HepG2 (cell line): ENCODE measurements at regions not wholly inside any gene's neighbourhood (a gene's known extent, or its start where the extent isn't known, plus 50 kb on each side); places are given as distances from the start of the nearest gene placed in this dataset.

Source experiments
- ATAC-seq: fragments of 200-7000 bp; cut with Tn5 transposase; 3 replicates; pipeline ENCODE4 v1.9.1; 2020; ENCODE audit warnings: mild to moderate bottlenecking, moderate library complexity
- BruUV-seq: library from RNA; stranded (reverse); fragments of 400-500 nt; replicated peaks from 2 replicates; lab custom pipeline; 2021; lab: Mats Ljungman, UMichigan
- CTCF ChIA-PET: fragments of 300-600 bp; formaldehyde crosslinking; extraction: SDS; loops from one replicate; lab custom pipeline; 2021; ENCODE audit warnings: low total read pairs, inconsistent platforms, low intra/inter-chr PET ratio; lab: Yijun Ruan, JAX
- POLR2A ChIA-PET: fragments of 350-600 bp; sonication (Branson Sonifier 250); formaldehyde crosslinking; loops from one replicate; lab custom pipeline; 2020; ENCODE audit warnings: antibody characterized with exemption, inconsistent platforms; lab: Yijun Ruan, JAX
- DNase-seq: peaks from one replicate; pipeline ENCODE4 v3.0.0-alpha.2; 2015; ENCODE audit warnings: low spot score
- FAIRE-seq: peaks from 3 replicates; lab custom pipeline; 2011; peaks lifted over from hg19 to GRCh38; lab: Jason Lieb, UNC
- H2AFZ ChIP-seq: one replicate; pipeline ENCODE4 v1.6.1; 2011; ENCODE audit warnings: low read length, inconsistent platforms
- H3K27ac ChIP-seq: fragments of 300-600 bp; 3 replicates; pipeline ENCODE4 v1.8.0; 2011; ENCODE audit warnings: mixed run types, mild to moderate bottlenecking, mixed read lengths, low read length, inconsistent platforms; ENCODE audit not compliant: insufficient read depth; ENCODE audit errors: extremely low read length
- H3K27me3 ChIP-seq, 2 experiments: fragments of 200-600 bp in 1 of 2; 2 replicates in 1 of 2; 3 replicates in 1 of 2; pipeline versions ENCODE4 v1.6.0 to v1.8.0; 2011; ENCODE audit warnings: low read length in 2 of 2, mild to moderate bottlenecking in 2 of 2, moderate library complexity in 2 of 2, inconsistent platforms in 1 of 2; ENCODE audit not compliant: insufficient read depth in 2 of 2, control insufficient read depth in 1 of 2
- H3K36me3 ChIP-seq, 2 experiments: fragments of 200-600 bp in 1 of 2; replicated peaks in 1 of 2; 2 replicates in 1 of 2; 3 replicates in 1 of 2; pipeline versions ENCODE4 v1.5.1 to v1.8.0; 2011; ENCODE audit warnings: low read length in 2 of 2, inconsistent platforms in 1 of 2; ENCODE audit not compliant: insufficient read depth in 2 of 2, control insufficient read depth in 1 of 2
- H3K4me1 ChIP-seq: 2 replicates; pipeline ENCODE4 v1.5.1; 2012; ENCODE audit warnings: low read length, inconsistent platforms; ENCODE audit not compliant: insufficient read depth
- H3K4me2 ChIP-seq: 2 replicates; pipeline ENCODE4 v1.6.0; 2011; ENCODE audit warnings: low read depth, low read length, inconsistent platforms
- H3K4me3 ChIP-seq, 3 experiments: fragments of 200-600 bp in 1 of 3; sonication (generic), shearing (Covaris generic) in 1 of 3; replicated peaks in 1 of 3; 2 replicates each; pipeline ENCODE4 v1.5.1; 2011 to 2016; ENCODE audit warnings: low read length in 3 of 3, inconsistent platforms in 2 of 3, low read depth in 2 of 3, mild to moderate bottlenecking in 2 of 3, control low read depth in 1 of 3, mixed read lengths in 1 of 3; ENCODE audit not compliant: insufficient read depth in 1 of 3
- H3K79me2 ChIP-seq: one replicate; pipeline ENCODE4 v1.6.1; 2011; ENCODE audit warnings: low read length, inconsistent platforms; ENCODE audit not compliant: insufficient read depth
- H3K9ac ChIP-seq: 2 replicates; pipeline ENCODE4 v1.6.0; 2011; ENCODE audit warnings: mild to moderate bottlenecking, low read depth, low read length, inconsistent platforms; ENCODE audit not compliant: insufficient read depth
- H3K9me3 ChIP-seq: 2 replicates; pipeline ENCODE4 v1.5.1; 2012; ENCODE audit warnings: mild to moderate bottlenecking, low read length
- H4K20me1 ChIP-seq: 2 replicates; pipeline ENCODE4 v1.6.0; 2011; ENCODE audit warnings: inconsistent platforms, mild to moderate bottlenecking, low read length, moderate library complexity; ENCODE audit not compliant: insufficient read depth
- AFF4 ChIP-seq: sonication (generic); formaldehyde crosslinking; IDR thresholded peaks from 2 replicates; pipeline ENCODE4 v1.4.0; 2020; ENCODE audit warnings: missing genetic modification reagents
- HBP1 ChIP-seq: IDR thresholded peaks from 2 replicates; pipeline ENCODE4 v1.6.1; 2016; ENCODE audit warnings: low read depth, control low read depth
- HIC2 ChIP-seq: sonication (generic); formaldehyde crosslinking; IDR thresholded peaks from 2 replicates; pipeline ENCODE4 v1.9.0; 2022; ENCODE audit warnings: low read depth, missing genetic modification reagents
- HOMEZ ChIP-seq: IDR thresholded peaks from 2 replicates; pipeline ENCODE4 v1.6.1; 2016; ENCODE audit warnings: low read depth
- JARID2 ChIP-seq: sonication (generic); formaldehyde crosslinking; IDR thresholded peaks from 2 replicates; pipeline ENCODE4 v1.8.1; 2023; ENCODE audit warnings: missing genetic modification reagents, inconsistent platforms; ENCODE audit not compliant: insufficient replicate concordance
- PAX8 ChIP-seq: sonication (generic); formaldehyde crosslinking; IDR thresholded peaks from 2 replicates; pipeline ENCODE4 v1.8.0; 2022; ENCODE audit warnings: mild to moderate bottlenecking, missing genetic modification reagents, borderline replicate concordance
- POLR2A ChIP-seq, 2 experiments: IDR thresholded peaks; 2 replicates each; pipeline ENCODE4 v1.6.1; 2011; ENCODE audit warnings: low read depth in 2 of 2, low read length in 2 of 2, mild to moderate bottlenecking in 1 of 2, moderate library complexity in 1 of 2; ENCODE audit not compliant: insufficient read depth in 1 of 2
- SP140L ChIP-seq: sonication (generic); formaldehyde crosslinking; IDR thresholded peaks from 2 replicates; pipeline ENCODE4 v1.4.0; 2020; ENCODE audit warnings: missing genetic modification reagents, borderline replicate concordance
- SP5 ChIP-seq: IDR thresholded peaks from 2 replicates; pipeline ENCODE4 v1.6.1; 2016; ENCODE audit warnings: low read depth, borderline replicate concordance
- TERF1 ChIP-seq: sonication (generic); formaldehyde crosslinking; IDR thresholded peaks from 2 replicates; pipeline ENCODE4 v1.8.0; 2022; ENCODE audit warnings: mild to moderate bottlenecking, missing genetic modification reagents, moderate library complexity
- ZKSCAN5 ChIP-seq: sonication (generic); formaldehyde crosslinking; IDR thresholded peaks from 2 replicates; pipeline ENCODE4 v1.5.1; 2020; ENCODE audit warnings: mild to moderate bottlenecking, missing genetic modification reagents
- ZNF251 ChIP-seq: sonication (generic); formaldehyde crosslinking; IDR thresholded peaks from 2 replicates; pipeline ENCODE4 v1.9.0; 2021; ENCODE audit warnings: mild to moderate bottlenecking, missing genetic modification reagents
- ZNF761 ChIP-seq: sonication (generic); formaldehyde crosslinking; conservative IDR thresholded peaks from 2 replicates; pipeline ENCODE4 v1.4.0; 2020; ENCODE audit warnings: mild to moderate bottlenecking, missing genetic modification reagents
- WGBS: methylation state at CpG from one replicate; pipeline ENCODE4 v1.1.6; 2017; ENCODE audit warnings: low lambda C conversion rate; 5-methylcytosine and 5-hydroxymethylcytosine counted together
- in situ Hi-C: cut with HindIII; loops from 2 replicates; pipeline ENCODE4 v1.10.0; 2017; ENCODE audit warnings: low pct_unique_long_range_greater_than_20kb; ENCODE audit not compliant: extremely low pct_ligation_motif_present
- intact Hi-C: fragments of 100-400 bp; cut with micrococcal nuclease; formaldehyde crosslinking; loops from one replicate; pipeline ENCODE4 v1.10.0; 2022; ENCODE audit not compliant: unreplicated experiment

- TF ChIP-seq HIC2 (CRISPR knock-in tag): no peak
These were observed 338.9 kb upstream of the IGFBP3 start (continued) for GRCh38 chr7:46259947-46260346.

- Histone ChIP-seq H3K4me2 (no peak overlapping the region), H3K27me3 (no peaks in the 10 kb centered on the region), H3K9ac (no peak overlapping the region), H3K4me3 (no peak overlapping the region), H3K9me3 (peaks cover 10% of the 10 kb centered on the region; the same call in 1 of the 2 replicates), H3K4me1 (no peaks in the 10 kb centered on the region), H3K36me3 (no peaks in the 10 kb centered on the region), H3K27ac (no peak overlapping the region), H3K79me2 (no peaks in the 10 kb centered on the region), H4K20me1 (no peaks in the 10 kb centered on the region), H2AFZ (no peak overlapping the region)
- POLR2A ChIA-PET: no interaction called here
- DNase-seq: no peak
- CTCF ChIA-PET: no interaction called here
- FAIRE-seq: no peak
- no peak for ATAC-seq
- 35% methylated on average over 3 of the region's 3 CpGs for WGBS
- intact Hi-C loops: no loop called here
- BruUV-seq: no TSS peak
- in situ Hi-C loops: no loop called here
- TF ChIP-seq POLR2A (IDR thresholded peaks at IDR 0.05; ENCODE audit: insufficient read depth in 1 of 2, low read depth in 2 of 2, low read length in 2 of 2) (no peak), ZNF251 (CRISPR knock-in tag) (no peak), PAX8 (CRISPR knock-in tag) (no peak), SP5 (CRISPR knock-in tag) (no peak), HOMEZ (CRISPR knock-in tag) (no peak), TERF1 (CRISPR knock-in tag) (no peak), ZKSCAN5 (CRISPR knock-in tag) (no peak), AFF4 (CRISPR knock-in tag) (no peak), ZNF761 (CRISPR knock-in tag) (no peak), HBP1 (no peak), JARID2 (no peak), SP140L (CRISPR knock-in tag) (no peak)
These were observed 336.8 kb upstream of the IGFBP3 start for GRCh38 chr7:46257761-46258448.
